Mucosa of gallbladder (tissue), 1 donor: ENCODE measurements at regions not wholly inside any gene's neighbourhood (a gene's known extent, or its start where the extent isn't known, plus 50 kb on each side); places are given as distances from the start of the nearest gene placed in this dataset.

Experiments used
- DNase-seq: peaks from one replicate; pipeline ENCODE4 v3.0.0-alpha.2; 2020; ENCODE audit warnings: low spot score
- donor health status: DM: no; HTN: no; CAD: no.

GRCh38 chr10:43903451-43903850 lies 254.8 kb upstream of the ZNF32 start:
- no peak for DNase-seq

GRCh38 chr10:43902842-43903241 lies 254.2 kb upstream of the ZNF32 start:
- DNase-seq = no peak

GRCh38 chr10:43901744-43902504 lies 253.2 kb upstream of the ZNF32 start:
- DNase-seq = no peak

- no peak for DNase-seq
These were observed 252.6 kb upstream of the ZNF32 start for GRCh38 chr10:43901302-43901701.

- DNase-seq = no peak
These were observed 251.9 kb upstream of the ZNF32 start for GRCh38 chr10:43900571-43900970.

- peak; percentile 29 for DNase-seq
These were observed 250.7 kb upstream of the ZNF32 start for GRCh38 chr10:43899224-43899959.

- no peak for DNase-seq
These were observed 249.9 kb upstream of the ZNF32 start for GRCh38 chr10:43898592-43898991.

- DNase-seq = no peak
These were observed 249.2 kb upstream of the ZNF32 start for GRCh38 chr10:43897765-43898419.

- DNase-seq = no peak
These were observed 243.5 kb upstream of the ZNF32 start for GRCh38 chr10:43892062-43892770.

- DNase-seq = no peak
These were observed 242.6 kb upstream of the ZNF32 start for GRCh38 chr10:43891241-43891640.

GRCh38 chr10:43890124-43890523 lies 241.4 kb upstream of the ZNF32 start:
- no peak for DNase-seq

GRCh38 chr10:43888586-43888985 lies 239.9 kb upstream of the ZNF32 start:
- DNase-seq = no peak

- no peak for DNase-seq
These were observed 237.2 kb upstream of the ZNF32 start for GRCh38 chr10:43885842-43886241.

- DNase-seq = no peak
These were observed 236.6 kb upstream of the ZNF32 start for GRCh38 chr10:43885252-43885651.

GRCh38 chr10:43884501-43885105 lies 235.9 kb upstream of the ZNF32 start:
- DNase-seq = no peak

GRCh38 chr10:43882711-43883110 lies 234.0 kb upstream of the ZNF32 start:
- DNase-seq = no peak

GRCh38 chr10:43881657-43882056 lies 233.0 kb upstream of the ZNF32 start:
- no peak for DNase-seq

- no peak for DNase-seq
These were observed 231.5 kb upstream of the ZNF32 start for GRCh38 chr10:43880160-43880559.

- DNase-seq = no peak
These were observed 231.1 kb upstream of the ZNF32 start for GRCh38 chr10:43879742-43880141.

- DNase-seq = no peak
These were observed 230.5 kb upstream of the ZNF32 start for GRCh38 chr10:43879162-43879561.

- DNase-seq = no peak
These were observed 229.7 kb upstream of the ZNF32 start for GRCh38 chr10:43878386-43878785.

- DNase-seq = no peak
These were observed 228.3 kb upstream of the ZNF32 start for GRCh38 chr10:43876976-43877375.
